Liver (tissue), 8 donors: ENCODE measurements at regions not wholly inside any gene's neighbourhood (a gene's known extent, or its start where the extent isn't known, plus 50 kb on each side); places are given as distances from the start of the nearest gene placed in this dataset.

Source experiments
- DNase-seq: peaks from one replicate; pipeline ENCODE4 v3.0.0-alpha.2; 2017; ENCODE audit warnings: low spot score
- H3K27ac ChIP-seq, 2 donors: one replicate each; pipeline ENCODE4 v1.7.0; 2013; ENCODE audit warnings: inconsistent platforms in 2 of 2, low read length in 2 of 2, control low read depth in 1 of 2, low read depth in 1 of 2, mild to moderate bottlenecking in 1 of 2
- H3K27me3 ChIP-seq, 4 donors: one replicate each; pipeline versions ENCODE4 v1.6.1 to v1.7.0; 2013; ENCODE audit warnings: low read length in 3 of 4, inconsistent platforms in 1 of 4, mild to moderate bottlenecking in 1 of 4, moderate library complexity in 1 of 4; ENCODE audit not compliant: control insufficient read depth in 4 of 4, insufficient read depth in 4 of 4
- H3K36me3 ChIP-seq, 4 donors: one replicate each; pipeline versions ENCODE4 v1.6.1 to v1.7.0; 2013; ENCODE audit warnings: low read length in 3 of 4, mild to moderate bottlenecking in 3 of 4, low read depth in 1 of 4, moderate library complexity in 1 of 4; ENCODE audit not compliant: control insufficient read depth in 4 of 4, insufficient read depth in 3 of 4
- H3K4me1 ChIP-seq, 4 donors: one replicate each; pipeline versions ENCODE4 v1.6.1 to v1.7.0; 2013; ENCODE audit warnings: low read length in 3 of 4, mild to moderate bottlenecking in 3 of 4, moderate library complexity in 1 of 4; ENCODE audit not compliant: control insufficient read depth in 4 of 4, insufficient read depth in 4 of 4
- H3K4me3 ChIP-seq, 3 donors: one replicate each; pipeline versions ENCODE4 v1.6.1 to v1.7.0; 2013; ENCODE audit warnings: low read length in 3 of 3, control low read depth in 1 of 3, low read depth in 1 of 3, mild to moderate bottlenecking in 1 of 3
- H3K9ac ChIP-seq, 2 donors: one replicate each; pipeline ENCODE4 v1.7.0; 2013; ENCODE audit warnings: low read length in 2 of 2, mild to moderate bottlenecking in 2 of 2, moderate library complexity in 2 of 2, control low read depth in 1 of 2, low read depth in 1 of 2
- H3K9me3 ChIP-seq, 4 donors: one replicate each; pipeline versions ENCODE4 v1.6.1 to v1.7.0; 2013; ENCODE audit warnings: low read length in 3 of 4; ENCODE audit not compliant: control insufficient read depth in 4 of 4
- ATF3 ChIP-seq: IDR thresholded peaks from 2 replicates; pipeline ENCODE4 v1.6.1; 2016; ENCODE audit warnings: antibody characterized with exemption
- CTCF ChIP-seq: fragments of 150-350 bp; IDR thresholded peaks from 2 replicates; pipeline ENCODE4 v1.5.1; 2017; ENCODE audit warnings: improper control_type of control experiment, low read depth, low read length; ENCODE audit not compliant: missing input control
- EGR1 ChIP-seq, 2 donors: IDR thresholded peaks; 2 replicates each; pipeline ENCODE4 v1.6.1; 2016 to 2018; ENCODE audit warnings: antibody characterized with exemption in 2 of 2, low read depth in 2 of 2
- FOXA1 ChIP-seq: IDR thresholded peaks from 2 replicates; pipeline ENCODE4 v1.6.1; 2016; ENCODE audit warnings: antibody characterized with exemption
- FOXA2 ChIP-seq: IDR thresholded peaks from 2 replicates; pipeline ENCODE4 v1.6.1; 2016; ENCODE audit warnings: antibody characterized with exemption
- GABPA ChIP-seq, 2 donors: IDR thresholded peaks in 1 of 2; conservative IDR thresholded peaks in 1 of 2; 2 replicates each; pipeline ENCODE4 v1.6.1; 2016; ENCODE audit warnings: antibody characterized with exemption in 2 of 2, mild to moderate bottlenecking in 1 of 2, moderate library complexity in 1 of 2
- HNF4A ChIP-seq, 2 donors: conservative IDR thresholded peaks; 2 replicates each; pipeline ENCODE4 v1.6.1; 2016; ENCODE audit warnings: antibody characterized with exemption in 2 of 2, mild to moderate bottlenecking in 2 of 2
- HNF4G ChIP-seq: IDR thresholded peaks from 2 replicates; pipeline ENCODE4 v1.6.1; 2016; ENCODE audit warnings: antibody characterized with exemption
- JUND ChIP-seq, 2 donors: IDR thresholded peaks; 2 replicates each; pipeline ENCODE4 v1.6.1; 2016; ENCODE audit warnings: antibody characterized with exemption in 2 of 2
- MAX ChIP-seq: IDR thresholded peaks from 2 replicates; pipeline ENCODE4 v1.6.1; 2016; ENCODE audit warnings: antibody characterized with exemption
- NR2F2 ChIP-seq: IDR thresholded peaks from 2 replicates; pipeline ENCODE4 v1.6.1; 2016; ENCODE audit warnings: antibody characterized with exemption
- RAD21 ChIP-seq, 2 donors: IDR thresholded peaks; 2 replicates each; pipeline ENCODE4 v1.6.1; 2016; ENCODE audit warnings: antibody characterized with exemption in 2 of 2, mild to moderate bottlenecking in 2 of 2
- RXRA ChIP-seq, 2 donors: IDR thresholded peaks; 2 replicates each; pipeline ENCODE4 v1.6.1; 2017 to 2018; ENCODE audit warnings: antibody characterized with exemption in 2 of 2, mild to moderate bottlenecking in 1 of 2
- TAF1 ChIP-seq: conservative IDR thresholded peaks from 2 replicates; pipeline ENCODE4 v1.6.1; 2016; ENCODE audit warnings: antibody characterized with exemption, mild to moderate bottlenecking
- YY1 ChIP-seq: IDR thresholded peaks from 2 replicates; pipeline ENCODE4 v1.6.1; 2016; ENCODE audit warnings: antibody characterized with exemption, mild to moderate bottlenecking
- ZBTB33 ChIP-seq: IDR thresholded peaks from 2 replicates; pipeline ENCODE4 v1.6.1; 2016; ENCODE audit warnings: antibody characterized with exemption
- WGBS: extraction: QIAGEN DNeasy Blood & Tissue Kit; methylation state at CpG from one replicate; pipeline ENCODE4 v1.1.7; 2013; 5-methylcytosine and 5-hydroxymethylcytosine counted together
- donor health status: healthy.
- donor health status: healthy.
- donor health status: healthy.
- donor health status: healthy.
- donor health status: healthy.

GRCh38 chr5:3103262-3103811 is 351.9 kb upstream of the IRX2 start (continued):
- no peak for TF ChIP-seq CTCF
- TF ChIP-seq RAD21 (IDR thresholded peaks at IDR 0.05) = no peak
- no peak for TF ChIP-seq JUND (IDR thresholded peaks at IDR 0.05)
- TF ChIP-seq NR2F2 = no peak
- no peak for TF ChIP-seq YY1
- TF ChIP-seq GABPA (IDR thresholded peaks at IDR 0.05 in 1 of 2, conservative IDR thresholded peaks at IDR 0.05 in 1 of 2) = no peak
- no peak for TF ChIP-seq HNF4A (conservative IDR thresholded peaks at IDR 0.05)
- TF ChIP-seq MAX = no peak
- no peak for TF ChIP-seq EGR1 (IDR thresholded peaks at IDR 0.05; ENCODE audit: low read depth in 2 of 2)
- no peak for TF ChIP-seq FOXA2

- peaks cover 0 to 7% (median 3%) of the 10 kb centered on the region in 4 donors for H3K27me3 ChIP-seq
These were observed 351.1 kb upstream of the IRX2 start for GRCh38 chr5:3102531-3102930.

More at GRCh38 chr5:3102531-3102930, 351.1 kb upstream of the IRX2 start:
- Histone ChIP-seq H3K27ac (no peak overlapping the region), H3K4me1 (no peaks in the 10 kb centered on the region), H3K9me3 (peaks cover 0 to 2% (median 0%) of the 10 kb centered on the region in 4 donors), H3K9ac (no peak overlapping the region), H3K36me3 (no peaks in the 10 kb centered on the region), H3K4me3 (no peak overlapping the region)
- WGBS = 53% methylated on average over 4 of the region's 4 CpGs
- DNase-seq = no peak
- TF ChIP-seq MAX (no peak), RXRA (IDR thresholded peaks at IDR 0.05) (no peak), CTCF (no peak), ZBTB33 (no peak), ATF3 (no peak), HNF4A (conservative IDR thresholded peaks at IDR 0.05) (no peak), FOXA1 (no peak), TAF1 (no peak), EGR1 (IDR thresholded peaks at IDR 0.05; ENCODE audit: low read depth in 2 of 2) (no peak), GABPA (IDR thresholded peaks at IDR 0.05 in 1 of 2, conservative IDR thresholded peaks at IDR 0.05 in 1 of 2) (no peak), YY1 (no peak), NR2F2 (no peak), HNF4G (no peak), FOXA2 (no peak), JUND (IDR thresholded peaks at IDR 0.05) (no peak)
